ENCODE measurements at regions not wholly inside any gene's neighbourhood (a gene's known extent, or its start where the extent isn't known, plus 50 kb on each side); places are given as distances from the start of the nearest gene placed in this dataset.

DNA sequence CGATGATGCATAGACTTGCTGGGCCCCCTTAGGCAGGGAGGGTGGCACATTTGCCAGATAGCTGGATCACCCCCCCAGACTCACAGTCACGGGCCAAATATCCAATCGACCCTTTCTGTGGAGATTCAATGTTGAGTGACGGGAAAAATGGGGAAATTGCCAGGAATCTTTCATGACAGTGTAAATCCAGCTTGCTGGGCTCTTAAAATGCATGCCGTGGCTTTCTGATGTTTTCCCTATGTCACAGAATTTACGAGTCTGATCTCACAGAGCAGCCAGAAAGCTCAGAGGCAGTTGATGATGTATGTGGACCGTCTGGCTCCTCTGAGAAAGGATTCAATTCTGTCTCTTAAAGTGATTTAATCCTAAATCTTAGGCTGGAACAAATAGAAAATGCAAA, 150.1 kb upstream of the ZNF644 start:
- H3K4me1 ChIP-seq, result peaks cover 5% of the 10 kb centered on the region
- intact Hi-C loops (cut with micrococcal nuclease), result no loop called here
- H3K9me3 ChIP-seq (replicated peaks), result no peaks in the 10 kb centered on the region
- H3K27ac ChIP-seq (replicated peaks), result no peak overlapping the region
- no peak for DNase-seq
- TF ChIP-seq, protein P1, sequence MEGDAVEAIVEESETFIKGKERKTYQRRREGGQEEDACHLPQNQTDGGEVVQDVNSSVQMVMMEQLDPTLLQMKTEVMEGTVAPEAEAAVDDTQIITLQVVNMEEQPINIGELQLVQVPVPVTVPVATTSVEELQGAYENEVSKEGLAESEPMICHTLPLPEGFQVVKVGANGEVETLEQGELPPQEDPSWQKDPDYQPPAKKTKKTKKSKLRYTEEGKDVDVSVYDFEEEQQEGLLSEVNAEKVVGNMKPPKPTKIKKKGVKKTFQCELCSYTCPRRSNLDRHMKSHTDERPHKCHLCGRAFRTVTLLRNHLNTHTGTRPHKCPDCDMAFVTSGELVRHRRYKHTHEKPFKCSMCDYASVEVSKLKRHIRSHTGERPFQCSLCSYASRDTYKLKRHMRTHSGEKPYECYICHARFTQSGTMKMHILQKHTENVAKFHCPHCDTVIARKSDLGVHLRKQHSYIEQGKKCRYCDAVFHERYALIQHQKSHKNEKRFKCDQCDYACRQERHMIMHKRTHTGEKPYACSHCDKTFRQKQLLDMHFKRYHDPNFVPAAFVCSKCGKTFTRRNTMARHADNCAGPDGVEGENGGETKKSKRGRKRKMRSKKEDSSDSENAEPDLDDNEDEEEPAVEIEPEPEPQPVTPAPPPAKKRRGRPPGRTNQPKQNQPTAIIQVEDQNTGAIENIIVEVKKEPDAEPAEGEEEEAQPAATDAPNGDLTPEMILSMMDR (IDR thresholded peaks at IDR 0.05; ENCODE audit: borderline replicate concordance), result no peak
- no peak overlapping the region for H3K4me3 ChIP-seq
- no peaks in the 10 kb centered on the region for H3K36me3 ChIP-seq
- H3K27me3 ChIP-seq (ENCODE audit: low read depth), result peaks cover 28% of the 10 kb centered on the region

DNA sequence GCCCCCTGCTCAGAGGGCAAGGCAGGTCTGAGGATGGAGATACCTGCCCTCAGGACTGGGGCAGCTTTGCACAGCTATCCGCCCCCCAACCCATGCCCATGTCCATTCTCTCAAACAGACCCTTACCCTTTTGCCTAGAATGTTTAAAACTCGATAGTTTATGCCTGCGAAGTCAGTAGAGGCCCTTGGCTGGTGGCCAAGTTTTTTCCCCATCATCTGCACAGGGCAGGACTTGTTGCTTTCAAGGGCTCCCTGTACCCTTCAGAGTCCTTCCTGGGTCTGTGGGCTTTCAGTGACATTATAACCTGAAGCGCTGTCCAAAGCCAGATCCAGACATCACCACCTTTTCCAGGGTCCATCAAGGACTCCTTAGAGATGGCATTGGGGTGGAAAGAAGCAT, 148.7 kb upstream of the ZNF644 start:
- intact Hi-C loops (cut with micrococcal nuclease), result no loop called here
- no peak for DNase-seq

DNA sequence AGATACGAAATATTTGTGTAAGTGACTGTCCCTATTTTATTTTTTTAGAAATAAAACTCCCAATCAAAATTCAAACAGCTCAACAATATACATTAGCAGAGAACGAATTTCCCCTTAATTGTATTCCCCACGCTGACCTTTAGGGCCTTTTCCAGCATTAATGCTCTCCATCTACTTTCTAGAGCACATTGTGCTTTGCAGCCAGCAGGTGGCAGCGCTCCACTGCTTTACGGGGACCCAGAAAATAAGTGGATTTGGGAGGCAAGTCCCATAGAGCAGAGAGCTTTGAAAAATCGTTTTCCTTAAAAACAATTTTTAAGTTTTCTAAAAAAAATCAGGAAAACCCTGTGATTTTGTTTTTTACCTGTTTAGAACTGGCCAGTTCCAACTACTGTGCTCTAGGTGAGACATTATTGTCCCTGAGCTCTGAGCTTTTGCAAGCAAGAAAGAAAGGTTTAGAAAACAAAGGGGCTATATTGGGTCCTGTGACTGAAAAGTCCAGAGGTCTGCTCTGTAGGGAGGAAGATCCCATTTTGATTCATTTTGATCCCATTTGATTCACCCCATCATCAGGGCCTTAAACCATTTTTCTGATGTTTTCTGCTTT, 144.4 kb upstream of the ZNF644 start:
- TF ChIP-seq, protein P1 (IDR thresholded peaks at IDR 0.05; ENCODE audit: borderline replicate concordance), result peak; percentile 79
- intact Hi-C loops (cut with micrococcal nuclease), result no loop called here
- H3K4me3 ChIP-seq, result no peak overlapping the region
- no peak overlapping the region for H3K27ac ChIP-seq (replicated peaks)
- no peaks in the 10 kb centered on the region for H3K27me3 ChIP-seq (ENCODE audit: low read depth)
- DNase-seq, result peak; percentile 33
- no peaks in the 10 kb centered on the region for H3K9me3 ChIP-seq (replicated peaks)
- no peaks in the 10 kb centered on the region for H3K4me1 ChIP-seq
- no peaks in the 10 kb centered on the region for H3K36me3 ChIP-seq

More for the DNA sequence above, 148.7 kb upstream of the ZNF644 start:
- TF ChIP-seq, protein P1 (IDR thresholded peaks at IDR 0.05; ENCODE audit: borderline replicate concordance), result no peak
- H3K4me3 ChIP-seq, result no peak overlapping the region
- H3K36me3 ChIP-seq, result no peaks in the 10 kb centered on the region
- peaks cover 19% of the 10 kb centered on the region for H3K27me3 ChIP-seq (ENCODE audit: low read depth)
- peaks cover 5% of the 10 kb centered on the region for H3K4me1 ChIP-seq
- H3K27ac ChIP-seq (replicated peaks), result no peak overlapping the region
- no peaks in the 10 kb centered on the region for H3K9me3 ChIP-seq (replicated peaks)

DNA sequence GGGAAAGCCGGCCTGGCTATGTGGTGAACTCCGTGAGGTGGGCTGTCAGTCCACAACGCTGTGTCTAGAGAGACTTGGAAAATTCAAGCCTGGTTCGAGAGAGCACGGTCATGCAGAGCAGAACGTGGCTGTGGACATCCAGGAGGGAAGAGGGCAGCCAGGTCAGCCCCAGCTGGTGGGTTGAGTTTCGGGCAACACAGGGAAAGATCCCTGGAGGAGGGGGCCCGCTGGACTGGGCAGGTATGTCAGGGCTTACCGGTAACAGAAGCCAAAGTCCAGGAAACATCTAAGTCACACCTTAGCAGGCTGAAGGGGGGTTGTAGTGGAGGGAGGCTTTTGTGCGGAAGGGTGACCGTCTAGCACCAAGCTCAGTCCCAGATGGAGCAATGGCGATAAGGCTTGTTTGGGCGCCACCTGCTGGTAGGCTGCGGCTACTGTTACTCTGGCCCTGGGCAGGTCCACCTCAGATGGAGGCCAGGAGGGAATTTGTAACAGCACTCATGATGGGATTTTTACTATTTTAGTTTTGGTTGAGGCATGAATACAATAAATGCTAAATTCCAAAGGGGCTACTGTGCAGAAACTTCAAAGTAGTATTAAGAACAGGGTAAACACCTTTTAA, 143.3 kb upstream of the ZNF644 start:
- TF ChIP-seq, protein P1 (IDR thresholded peaks at IDR 0.05; ENCODE audit: borderline replicate concordance), result peak; percentile 89
- intact Hi-C loops (cut with micrococcal nuclease), result no loop called here
- Histone ChIP-seq H3K36me3 (no peaks in the 10 kb centered on the region), H3K27me3 (ENCODE audit: low read depth) (no peaks in the 10 kb centered on the region), H3K27ac (replicated peaks) (no peak overlapping the region), H3K4me3 (no peak overlapping the region), H3K4me1 (no peaks in the 10 kb centered on the region), H3K9me3 (replicated peaks) (no peaks in the 10 kb centered on the region)
- peak; percentile 69 for DNase-seq

DNA sequence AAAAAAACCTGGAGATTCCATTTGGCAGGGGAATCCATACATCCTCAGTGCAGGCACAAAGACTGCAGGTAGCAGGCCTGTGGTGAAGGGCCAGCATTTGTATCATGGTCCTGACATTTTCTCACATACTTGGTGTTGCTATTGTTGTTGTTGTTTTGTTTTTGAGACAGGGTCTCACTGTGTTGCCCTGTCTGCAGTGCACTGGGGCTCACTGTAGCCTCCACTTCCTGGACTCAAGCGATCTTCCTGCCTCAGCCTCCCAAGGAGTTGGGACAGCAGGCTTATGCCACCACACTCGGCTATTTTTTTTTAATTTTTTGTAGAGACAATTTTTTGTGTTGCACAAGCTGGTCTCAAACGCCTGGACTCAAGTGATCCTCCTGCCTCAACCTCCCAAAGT, 140.8 kb upstream of the ZNF644 start:
- TF ChIP-seq, protein P1 (IDR thresholded peaks at IDR 0.05; ENCODE audit: borderline replicate concordance), result no peak
- no peaks in the 10 kb centered on the region for H3K27me3 ChIP-seq (ENCODE audit: low read depth)
- H3K4me1 ChIP-seq, result no peaks in the 10 kb centered on the region
- no peaks in the 10 kb centered on the region for H3K36me3 ChIP-seq
- intact Hi-C loops (cut with micrococcal nuclease), result no loop called here
- no peak overlapping the region for H3K4me3 ChIP-seq
- H3K9me3 ChIP-seq (replicated peaks), result no peaks in the 10 kb centered on the region
- no peak for DNase-seq
- H3K27ac ChIP-seq (replicated peaks), result no peak overlapping the region
